Fibroblast of pulmonary artery (primary cell): ENCODE measurements at regions not wholly inside any gene's neighbourhood (a gene's known extent, or its start where the extent isn't known, plus 50 kb on each side); places are given as distances from the start of the nearest gene placed in this dataset.

Experiments
- DNase-seq: peaks from one replicate; pipeline ENCODE4 v3.0.0-alpha.2; 2010; ENCODE audit warnings: low read depth
- H3K4me3 ChIP-seq: replicated peaks from 2 replicates; pipeline ENCODE4 v1.5.1; 2011; ENCODE audit warnings: low read depth, mild to moderate bottlenecking, control low read depth, low read length, moderate library complexity
- CTCF ChIP-seq: IDR thresholded peaks from 2 replicates; pipeline ENCODE4 v1.5.1; 2011; ENCODE audit warnings: mild to moderate bottlenecking, control low read depth, low read length, inconsistent platforms; ENCODE audit errors: missing control alignments

DNA sequence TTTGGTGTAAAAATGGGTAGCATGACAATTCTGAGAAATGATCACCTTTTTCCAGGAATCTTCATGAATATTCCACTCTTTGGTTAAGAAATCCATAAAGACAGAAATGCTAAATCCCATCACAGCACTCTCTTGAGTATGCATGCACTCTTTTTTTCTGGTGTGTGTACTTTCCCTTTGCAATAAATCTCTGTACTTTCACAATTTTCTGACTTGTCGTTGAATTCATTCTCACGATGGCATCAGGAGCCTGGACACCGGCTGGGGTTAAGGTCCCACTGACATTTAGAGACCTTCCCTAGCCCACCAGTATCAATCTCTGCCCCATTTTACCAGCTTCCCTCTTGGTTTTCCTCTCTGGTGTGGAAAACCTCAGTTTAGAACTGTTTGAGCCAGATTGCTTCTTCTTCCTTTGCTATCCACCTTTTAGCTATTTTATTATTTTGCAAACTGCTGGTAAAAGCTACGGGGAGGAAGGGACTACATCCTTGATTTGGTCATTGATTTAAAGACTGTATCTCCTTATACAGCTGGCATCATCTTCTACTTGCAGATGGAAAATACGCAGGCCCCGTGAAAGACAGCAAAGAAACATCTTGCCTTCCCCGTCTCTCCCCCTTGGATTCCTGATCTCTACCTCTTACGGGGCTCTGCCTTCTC is 59.9 kb upstream of the ZFR start:
- no peak for DNase-seq
- no peak for TF ChIP-seq CTCF
- peak overlapping the region; percentile 8 for H3K4me3 ChIP-seq

DNA sequence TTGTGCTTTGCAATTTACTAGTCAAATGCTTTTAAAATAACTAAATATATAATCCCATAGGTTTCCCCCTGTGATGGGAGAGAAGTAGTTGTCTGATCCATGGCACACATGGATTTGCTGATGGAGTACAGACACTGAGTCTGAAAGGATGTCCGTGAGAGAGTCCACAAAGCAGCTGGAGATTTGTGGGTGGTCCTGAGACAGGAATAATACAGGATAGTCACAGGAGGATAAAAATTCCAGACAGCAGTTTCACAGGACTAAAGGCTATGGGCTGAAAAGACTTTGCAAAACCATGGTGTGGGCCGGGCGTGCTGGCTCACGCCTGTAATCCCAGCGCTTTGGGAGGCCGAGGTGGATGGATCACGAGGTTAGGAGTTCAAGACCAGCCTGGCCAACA is 58.7 kb upstream of the ZFR start:
- no peak overlapping the region for H3K4me3 ChIP-seq
- TF ChIP-seq CTCF = no peak
- no peak for DNase-seq

DNA sequence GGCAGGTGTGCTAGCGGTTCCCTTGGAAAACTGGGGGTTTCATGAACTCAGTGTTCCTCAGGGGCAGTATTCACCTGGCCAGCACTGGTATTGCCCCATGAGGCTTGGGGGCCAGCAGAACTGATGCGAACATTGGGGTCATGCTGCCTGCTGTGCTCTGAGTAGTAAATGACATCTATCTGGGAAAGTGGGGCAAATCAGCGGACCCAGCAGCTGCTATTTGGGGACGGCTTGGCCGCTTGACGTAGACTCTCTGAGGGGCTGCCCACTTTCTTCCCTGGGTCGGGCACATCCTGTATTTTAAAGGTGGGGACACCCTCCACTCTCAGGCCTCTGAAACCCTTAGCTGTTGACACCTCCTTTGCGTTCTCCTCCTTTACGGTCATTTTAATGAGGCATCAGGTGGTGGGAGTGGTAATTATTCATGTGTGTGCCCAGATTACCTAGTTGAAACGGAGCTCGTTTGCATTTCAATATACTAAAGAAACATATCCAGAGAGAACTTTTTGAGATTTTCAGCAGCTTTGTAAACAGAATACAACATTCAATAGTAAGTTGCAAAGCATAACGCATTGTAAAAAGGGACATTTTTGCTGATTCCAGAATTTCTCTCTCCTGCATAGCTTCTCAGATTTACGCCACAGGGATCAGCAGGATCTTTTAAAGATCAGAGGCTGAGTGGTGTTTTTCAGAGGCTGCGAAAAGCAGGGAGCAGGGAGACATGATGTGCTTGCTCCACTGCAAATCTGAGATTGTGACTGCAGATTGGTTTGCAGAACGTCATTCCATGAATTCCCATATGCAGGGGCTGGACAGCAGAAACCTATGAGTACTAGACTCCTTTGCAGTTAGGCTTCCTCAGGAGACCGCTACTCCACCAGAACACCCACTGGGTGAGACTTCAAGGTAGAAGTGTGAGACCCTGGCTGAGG is 56.8 kb upstream of the ZFR start:
- TF ChIP-seq CTCF = no peak
- no peak overlapping the region for H3K4me3 ChIP-seq
- no peak for DNase-seq

GRCh38 chr5:32500181-32500580 is 55.6 kb upstream of the ZFR start:
- DNase-seq = no peak
- H3K4me3 ChIP-seq = no peak overlapping the region
- TF ChIP-seq CTCF = no peak

DNA sequence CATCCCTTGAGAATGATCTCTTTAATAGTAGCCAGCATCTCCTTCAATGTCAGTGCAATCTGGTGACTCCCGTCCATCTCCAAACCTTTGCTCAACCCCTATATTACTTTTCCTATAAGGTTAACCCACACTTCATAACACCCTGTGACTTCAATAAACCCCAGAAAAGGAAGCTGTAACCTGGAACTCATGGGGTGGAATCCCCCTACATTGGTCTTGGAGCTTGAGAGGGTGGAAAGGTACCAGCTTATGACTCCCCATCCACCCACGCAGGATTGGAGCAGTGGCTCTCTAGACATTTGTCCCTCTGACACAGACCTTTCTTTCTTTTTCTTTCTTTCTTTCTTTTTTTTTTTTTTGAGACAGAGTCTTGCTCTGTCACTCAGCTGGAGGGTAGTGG is 54.7 kb upstream of the ZFR start:
- TF ChIP-seq CTCF = no peak
- no peak for DNase-seq
- no peak overlapping the region for H3K4me3 ChIP-seq

DNA sequence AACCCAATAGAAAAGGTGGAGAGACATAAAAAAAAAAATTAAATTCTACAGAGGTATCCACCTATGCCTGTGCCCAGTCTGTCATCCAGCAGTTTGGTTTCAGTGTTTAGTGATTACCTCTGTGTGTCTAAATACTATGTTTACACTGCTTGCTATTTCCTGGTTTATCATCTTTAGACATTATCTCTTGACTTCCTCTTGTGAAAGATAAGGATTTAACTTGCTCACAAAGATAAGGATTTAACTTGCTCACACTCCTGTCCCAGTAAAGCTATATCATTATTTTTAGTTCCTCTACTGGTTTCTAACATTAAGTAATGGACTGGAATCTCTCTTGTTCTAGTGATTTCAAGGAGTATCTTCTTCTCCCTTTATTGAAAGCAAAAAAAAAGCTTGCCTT is 53.9 kb upstream of the ZFR start:
- TF ChIP-seq CTCF = no peak
- no peak overlapping the region for H3K4me3 ChIP-seq
- no peak for DNase-seq
